ENCODE measurements at regions not wholly inside any gene's neighbourhood (a gene's known extent, or its start where the extent isn't known, plus 50 kb on each side); places are given as distances from the start of the nearest gene placed in this dataset.

GRCh38 chr13:107117327-107118012 lies 549.5 kb upstream of the ARGLU1 start:
- no peaks in the 10 kb centered on the region for H3K27me3 ChIP-seq
- no peaks in the 10 kb centered on the region for H3K36me3 ChIP-seq
- intact Hi-C loops (cut with DNase I): no loop called here
- no peak overlapping the region for H3K4me3 ChIP-seq (replicated peaks in 1 of 3)
- no peak for DNase-seq
- no peak for TF ChIP-seq POLR2A (IDR thresholded peaks at IDR 0.05)
- TF ChIP-seq, protein P1, sequence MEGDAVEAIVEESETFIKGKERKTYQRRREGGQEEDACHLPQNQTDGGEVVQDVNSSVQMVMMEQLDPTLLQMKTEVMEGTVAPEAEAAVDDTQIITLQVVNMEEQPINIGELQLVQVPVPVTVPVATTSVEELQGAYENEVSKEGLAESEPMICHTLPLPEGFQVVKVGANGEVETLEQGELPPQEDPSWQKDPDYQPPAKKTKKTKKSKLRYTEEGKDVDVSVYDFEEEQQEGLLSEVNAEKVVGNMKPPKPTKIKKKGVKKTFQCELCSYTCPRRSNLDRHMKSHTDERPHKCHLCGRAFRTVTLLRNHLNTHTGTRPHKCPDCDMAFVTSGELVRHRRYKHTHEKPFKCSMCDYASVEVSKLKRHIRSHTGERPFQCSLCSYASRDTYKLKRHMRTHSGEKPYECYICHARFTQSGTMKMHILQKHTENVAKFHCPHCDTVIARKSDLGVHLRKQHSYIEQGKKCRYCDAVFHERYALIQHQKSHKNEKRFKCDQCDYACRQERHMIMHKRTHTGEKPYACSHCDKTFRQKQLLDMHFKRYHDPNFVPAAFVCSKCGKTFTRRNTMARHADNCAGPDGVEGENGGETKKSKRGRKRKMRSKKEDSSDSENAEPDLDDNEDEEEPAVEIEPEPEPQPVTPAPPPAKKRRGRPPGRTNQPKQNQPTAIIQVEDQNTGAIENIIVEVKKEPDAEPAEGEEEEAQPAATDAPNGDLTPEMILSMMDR (IDR thresholded peaks at IDR 0.05): no peak
- no peaks in the 10 kb centered on the region for H3K4me1 ChIP-seq
- H3K9me3 ChIP-seq: no peaks in the 10 kb centered on the region
- 62 to 70% methylated on average over 15 of the region's 15 CpGs for WGBS, 2 donors
- no peak overlapping the region for H3K27ac ChIP-seq

GRCh38 chr13:107113387-107113786 lies 545.5 kb upstream of the ARGLU1 start:
- Histone ChIP-seq H3K4me1 (no peaks in the 10 kb centered on the region), H3K27ac (no peak overlapping the region), H3K36me3 (no peaks in the 10 kb centered on the region), H3K9me3 (no peaks in the 10 kb centered on the region), H3K27me3 (no peaks in the 10 kb centered on the region), H3K4me3 (replicated peaks in 1 of 3) (no peak overlapping the region)
- no peak for DNase-seq
- TF ChIP-seq, protein P1 (IDR thresholded peaks at IDR 0.05): no peak
- no peak for TF ChIP-seq POLR2A (IDR thresholded peaks at IDR 0.05)
- intact Hi-C loops (cut with DNase I): no loop called here
- 93 to 100% methylated on average over 1 of the region's 1 CpG for WGBS, 2 donors

- H3K9me3 ChIP-seq: no peaks in the 10 kb centered on the region
- H3K27me3 ChIP-seq: no peaks in the 10 kb centered on the region
- no peaks in the 10 kb centered on the region for H3K4me1 ChIP-seq
- intact Hi-C loops (cut with DNase I): no loop called here
- H3K27ac ChIP-seq: no peak overlapping the region
- 93 to 98% methylated on average over 1 of the region's 1 CpG for WGBS, 2 donors
- DNase-seq: no peak
- TF ChIP-seq, protein P1 (IDR thresholded peaks at IDR 0.05): no peak
- no peak for TF ChIP-seq POLR2A (IDR thresholded peaks at IDR 0.05)
- no peak overlapping the region for H3K4me3 ChIP-seq (replicated peaks in 1 of 3)
- H3K36me3 ChIP-seq: no peaks in the 10 kb centered on the region
Measured at GRCh38 chr13:107111248-107111647, 543.3 kb upstream of the ARGLU1 start.

- no peaks in the 10 kb centered on the region for H3K27me3 ChIP-seq
- H3K4me1 ChIP-seq: no peaks in the 10 kb centered on the region
- H3K4me3 ChIP-seq (replicated peaks in 1 of 3): no peak overlapping the region
- 26 to 34% methylated on average over 2 of the region's 2 CpGs for WGBS, 2 donors
- no peak for DNase-seq
- no peaks in the 10 kb centered on the region for H3K9me3 ChIP-seq
- intact Hi-C loops (cut with DNase I): no loop called here
- no peak for TF ChIP-seq POLR2A (IDR thresholded peaks at IDR 0.05)
- TF ChIP-seq, protein P1 (IDR thresholded peaks at IDR 0.05): no peak
- H3K27ac ChIP-seq: no peak overlapping the region
- no peaks in the 10 kb centered on the region for H3K36me3 ChIP-seq
Measured at GRCh38 chr13:107104631-107105030, 536.7 kb upstream of the ARGLU1 start.

DNA sequence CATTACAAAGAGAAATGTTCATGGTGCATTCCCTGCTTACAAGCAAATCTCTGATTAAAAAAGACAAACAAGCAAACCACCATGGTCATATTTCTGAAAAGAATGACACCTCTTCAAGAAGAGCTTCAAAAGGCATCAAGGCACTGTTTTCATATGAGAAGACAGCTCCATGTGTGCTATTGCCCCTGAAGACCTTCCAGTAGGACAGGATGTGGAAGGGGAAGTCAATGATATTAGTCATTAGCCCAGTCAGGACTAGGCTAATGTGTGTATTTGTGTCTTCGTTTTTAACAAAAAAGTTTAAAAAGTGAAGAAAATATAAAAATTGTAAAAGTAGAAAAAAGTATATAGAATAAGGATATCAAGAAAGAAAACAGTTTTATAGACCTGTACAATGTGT lies 534.7 kb upstream of the ARGLU1 start:
- no peak overlapping the region for H3K27ac ChIP-seq
- no peaks in the 10 kb centered on the region for H3K9me3 ChIP-seq
- H3K36me3 ChIP-seq: no peaks in the 10 kb centered on the region
- no peak overlapping the region for H3K4me3 ChIP-seq (replicated peaks in 1 of 3)
- intact Hi-C loops (cut with DNase I): no loop called here
- no peaks in the 10 kb centered on the region for H3K4me1 ChIP-seq
- TF ChIP-seq POLR2A (IDR thresholded peaks at IDR 0.05): no peak
- TF ChIP-seq, protein P1 (IDR thresholded peaks at IDR 0.05): no peak
- no peak for DNase-seq
- H3K27me3 ChIP-seq: no peaks in the 10 kb centered on the region
- WGBS, 2 donors: 78 to 81% methylated on average over 1 of the region's 1 CpG

Data from thyroid gland (tissue), 4 donors.